ENCODE measurements at regions not wholly inside any gene's neighbourhood (a gene's known extent, or its start where the extent isn't known, plus 50 kb on each side); places are given as distances from the start of the nearest gene placed in this dataset.

DNA sequence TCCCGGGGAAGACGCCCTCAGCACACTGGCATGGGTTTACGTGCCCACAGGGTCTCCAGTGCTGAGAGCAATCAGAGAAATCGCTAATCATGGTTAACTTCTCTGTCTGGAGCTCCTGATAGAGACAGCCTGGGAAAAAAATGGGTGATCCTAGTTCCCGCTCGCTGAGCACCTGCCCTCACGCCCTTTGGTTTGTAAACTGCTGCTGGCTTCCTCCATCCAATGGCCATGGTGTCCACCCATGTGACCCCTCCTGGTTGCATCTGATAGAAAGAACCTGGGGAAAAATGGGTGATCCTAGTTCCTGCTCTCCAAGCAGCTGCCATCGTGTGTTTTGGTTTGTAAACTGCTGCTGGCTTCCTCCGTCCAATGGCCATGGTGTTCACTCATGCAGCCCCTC lies 402.2 kb downstream of the PRDM2 start:
- DNase-seq = no peak

DNA sequence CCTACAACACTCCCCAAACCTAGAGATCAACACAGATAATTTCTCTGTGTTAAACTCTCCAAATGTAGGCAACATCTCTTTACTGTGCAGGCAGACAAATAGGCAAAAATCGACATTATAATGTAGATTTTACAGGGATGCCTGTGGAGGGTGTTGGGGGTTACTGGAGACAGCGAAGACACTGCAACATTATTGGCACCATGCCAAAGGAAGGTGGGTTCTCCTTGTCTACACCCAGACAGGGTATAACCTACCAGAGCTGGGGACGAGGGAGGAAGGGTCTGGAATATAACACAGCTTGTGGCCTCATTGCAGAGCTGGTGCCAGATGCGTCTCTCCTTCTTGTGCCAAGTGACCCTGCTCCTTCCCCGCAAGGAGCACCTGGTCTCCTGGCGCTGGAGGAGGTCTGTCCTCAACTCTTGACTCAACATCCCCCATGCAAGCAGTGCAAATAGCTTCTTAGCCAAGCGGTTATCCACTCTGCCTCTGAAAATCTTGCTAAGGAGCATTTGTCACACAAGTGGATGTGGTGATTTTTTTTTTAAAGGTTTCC lies 404.0 kb downstream of the PRDM2 start:
- DNase-seq = no peak

DNA sequence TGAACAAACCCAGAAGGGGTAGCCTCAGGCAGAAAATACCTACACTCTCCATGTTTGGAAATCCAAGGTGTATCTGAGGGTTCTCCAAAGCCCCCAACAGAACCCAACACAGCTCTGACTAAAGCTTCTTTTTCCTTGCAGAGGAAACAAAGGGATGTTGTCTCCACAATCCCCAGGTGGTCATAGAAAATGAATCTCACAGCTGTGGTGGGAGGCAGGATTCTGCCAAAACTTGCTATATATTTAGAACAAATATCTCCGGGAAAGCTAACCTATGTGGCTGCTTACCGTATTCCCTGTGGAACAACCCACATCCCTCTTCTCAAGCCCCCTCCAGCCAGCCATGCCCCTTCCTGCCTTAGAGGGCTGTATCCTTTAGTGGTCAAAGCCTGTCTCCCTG lies 406.1 kb downstream of the PRDM2 start:
- no peak for DNase-seq

DNA sequence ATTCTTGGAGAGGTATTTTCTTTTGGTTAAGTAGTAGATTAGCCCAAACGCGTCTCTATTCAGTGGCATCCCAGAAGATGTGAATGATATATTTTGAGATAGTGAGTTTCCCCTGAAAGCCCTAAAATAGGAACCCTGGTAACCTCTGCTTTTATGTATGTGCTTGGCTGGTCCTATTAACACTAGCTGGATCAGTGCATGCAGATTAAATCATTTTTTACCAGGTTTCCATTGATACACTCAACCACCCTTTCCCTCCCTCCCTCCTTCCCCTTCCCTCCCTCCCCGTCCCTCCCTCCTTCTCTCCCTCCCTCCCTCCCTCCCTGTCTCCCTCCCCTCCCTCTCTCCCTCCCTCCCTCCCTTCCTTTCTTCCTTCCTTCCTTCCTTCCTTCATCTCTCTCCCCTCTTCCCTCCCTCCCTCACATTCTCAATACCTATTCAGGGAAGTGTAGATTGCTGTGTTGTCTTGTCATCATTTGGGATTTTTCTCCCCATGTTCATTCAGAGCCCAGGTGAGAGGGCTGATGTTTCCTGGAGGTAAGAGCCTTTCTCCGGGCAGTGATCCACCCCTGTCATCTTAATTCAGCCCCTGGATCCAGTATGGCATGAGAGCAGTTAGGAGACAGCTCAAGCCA lies 406.8 kb downstream of the PRDM2 start:
- no peak for DNase-seq

DNA sequence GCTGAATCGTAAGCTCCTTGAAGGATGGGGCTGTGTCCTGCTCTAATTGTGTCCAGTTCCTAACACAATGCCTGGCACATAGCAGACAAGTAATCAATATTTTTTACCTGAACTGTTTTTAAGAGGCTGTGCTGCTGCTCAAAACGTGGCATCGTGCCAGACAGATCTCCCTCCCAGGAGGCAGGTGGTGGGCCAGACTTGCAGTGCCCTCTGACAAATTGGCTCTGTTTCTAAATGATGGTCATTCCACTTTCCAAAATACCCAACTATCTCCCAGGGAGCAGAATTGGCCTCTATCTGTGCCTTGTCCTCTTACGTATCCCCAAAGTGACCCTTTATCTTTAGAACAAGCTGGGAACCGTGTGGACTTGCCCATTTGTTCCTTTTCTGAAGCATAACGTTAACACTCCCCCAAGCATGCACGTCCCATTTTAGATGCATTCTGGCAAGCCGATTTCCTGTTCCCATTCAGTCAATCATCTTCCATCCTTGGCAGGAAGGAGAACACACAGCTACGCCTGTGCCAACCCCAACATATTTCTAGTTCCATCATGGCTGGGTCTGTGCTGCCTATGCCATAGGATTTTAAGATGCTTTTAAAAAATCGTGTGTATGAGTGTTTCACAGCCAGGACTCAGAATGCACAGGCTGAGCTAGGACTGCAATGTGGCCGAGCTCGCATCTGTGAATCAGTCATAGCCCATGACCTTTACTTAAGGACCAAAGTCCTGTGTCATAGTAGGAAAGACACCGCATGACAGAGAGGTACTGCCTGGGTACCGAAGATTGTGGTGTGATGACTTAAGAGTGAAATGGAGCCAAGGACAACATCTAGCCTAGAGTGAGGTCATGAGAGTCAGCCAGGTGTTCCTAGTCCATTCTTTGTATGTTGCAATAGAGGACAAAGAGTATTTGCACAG lies 408.6 kb downstream of the PRDM2 start:
- DNase-seq = no peak

DNA sequence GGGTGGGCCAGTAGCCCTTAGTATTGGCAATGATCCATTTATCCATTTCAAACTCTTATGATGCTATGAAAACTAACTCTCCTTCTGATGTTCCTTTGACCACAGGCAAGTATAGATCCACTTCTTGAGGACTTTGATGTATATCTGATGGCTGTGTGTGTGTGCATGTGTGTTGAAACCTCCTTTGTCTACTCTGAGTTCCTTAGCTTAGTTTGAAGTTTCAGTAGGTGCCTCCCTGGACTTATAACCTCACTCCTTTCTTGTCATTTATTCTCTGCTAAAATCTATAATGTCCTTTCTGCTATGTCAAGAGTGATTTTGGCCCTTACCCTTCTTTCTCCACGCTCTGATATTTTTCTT lies 409.3 kb downstream of the PRDM2 start:
- no peak for DNase-seq

DNA sequence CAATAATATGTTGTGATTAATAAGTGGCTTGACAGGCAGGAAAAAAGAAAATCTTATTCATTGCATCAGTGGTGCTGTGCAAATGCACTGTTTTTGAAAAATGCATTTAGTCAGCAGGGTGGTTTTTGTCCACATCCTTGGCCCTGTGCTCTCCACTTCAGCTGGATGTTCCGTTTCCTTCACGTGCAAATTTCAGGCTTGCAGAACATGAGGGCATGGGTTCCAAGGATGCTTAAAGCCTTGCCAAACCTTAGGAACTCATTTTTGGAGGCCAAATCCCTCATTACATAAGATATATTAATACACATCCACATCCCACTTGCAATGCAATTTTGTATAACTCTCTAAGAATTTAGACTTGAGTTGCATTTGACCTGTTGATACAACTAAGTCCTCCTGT lies 410.1 kb downstream of the PRDM2 start:
- no peak for DNase-seq

DNA sequence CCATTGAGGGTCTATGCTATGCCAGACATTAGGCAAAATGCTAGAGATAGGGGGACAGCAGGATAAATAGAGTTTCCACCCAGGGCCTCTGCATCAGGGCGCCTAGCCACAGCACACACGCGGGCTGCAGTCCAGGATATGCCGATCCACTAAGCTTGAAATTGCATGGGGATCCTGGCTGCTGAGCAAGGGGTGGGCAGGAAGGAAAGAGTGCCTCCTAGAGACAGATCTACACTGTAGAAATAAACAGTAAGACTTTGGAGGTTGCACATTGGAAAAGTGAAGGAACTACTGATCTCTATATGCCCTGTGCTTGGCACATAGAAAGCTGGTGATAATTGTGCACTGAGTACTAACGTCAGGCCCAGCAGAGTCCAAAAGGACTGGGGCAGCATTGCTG lies 411.1 kb downstream of the PRDM2 start:
- no peak for DNase-seq

DNA sequence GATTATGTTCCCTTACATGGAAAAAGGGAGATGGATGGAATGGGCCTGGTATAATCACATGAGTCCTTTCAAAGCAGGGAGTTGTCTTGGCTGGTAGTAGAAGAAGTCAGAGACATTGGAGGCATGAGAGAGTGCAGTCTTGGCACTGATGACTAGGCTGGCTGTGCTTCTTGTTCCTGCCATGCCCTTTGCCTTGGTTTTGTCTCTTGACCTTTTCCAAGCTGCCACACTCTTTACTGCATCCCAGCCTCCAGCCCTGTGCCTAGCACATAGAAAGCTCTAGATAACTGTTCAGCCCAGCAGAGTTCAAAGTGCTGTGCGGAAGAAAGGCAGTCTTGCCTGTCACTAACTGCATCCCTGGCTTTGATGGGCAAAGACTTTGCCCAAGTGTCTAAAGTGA lies 412.6 kb downstream of the PRDM2 start:
- no peak for DNase-seq

DNA sequence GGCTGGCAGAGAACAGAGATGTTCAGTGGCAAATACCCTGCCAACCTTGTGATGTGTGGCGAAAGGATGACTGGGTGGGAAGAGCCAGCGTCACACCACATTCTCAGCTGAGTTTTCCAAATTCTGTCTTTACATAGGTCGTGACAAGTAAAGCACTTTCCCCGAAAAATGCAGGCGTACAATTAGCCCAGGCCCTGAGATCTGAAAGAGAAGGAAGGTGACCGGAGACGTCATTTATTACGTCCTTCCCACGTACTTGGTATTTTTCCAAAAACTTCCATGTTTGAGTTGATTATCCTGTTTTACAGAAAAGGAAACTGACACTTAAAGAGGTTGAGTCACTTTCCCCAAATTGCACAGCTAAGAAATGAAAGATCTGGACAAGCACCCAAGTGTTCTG lies 413.3 kb downstream of the PRDM2 start:
- DNase-seq = no peak

DNA sequence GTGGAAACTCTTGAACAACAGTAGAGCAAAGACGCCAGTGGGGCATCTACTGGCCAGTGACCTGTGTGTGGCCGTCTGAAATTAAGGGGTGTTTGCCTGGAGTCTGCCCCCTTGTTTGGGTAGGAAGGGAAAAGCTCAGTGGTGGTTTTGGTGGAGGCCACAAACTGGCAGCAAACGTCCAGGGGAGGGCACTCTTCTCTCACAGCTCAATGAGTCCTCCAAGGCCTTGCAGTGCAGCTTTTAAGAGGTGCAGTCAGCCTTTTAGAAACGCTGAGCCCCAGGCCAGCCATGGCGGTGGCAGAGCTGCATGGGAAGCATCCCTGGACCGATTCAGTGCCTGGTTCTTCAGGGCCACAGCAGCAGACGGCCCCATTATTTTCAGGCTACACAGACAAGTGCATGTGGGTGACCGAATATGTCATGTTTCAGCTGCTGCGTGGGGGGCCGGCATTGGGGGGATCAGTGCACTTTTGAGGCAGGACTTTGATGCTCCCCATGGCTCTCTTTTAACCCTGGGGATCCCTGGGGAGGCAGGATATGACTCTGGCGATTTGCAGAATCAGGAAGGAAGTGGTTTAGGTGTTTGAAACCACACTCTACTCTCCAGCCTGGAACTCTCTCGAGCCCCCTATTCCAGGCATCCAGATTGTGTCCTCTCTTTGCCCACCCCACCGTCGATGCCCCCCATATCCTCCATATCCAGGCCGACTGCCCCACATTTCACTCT lies 414.0 kb downstream of the PRDM2 start:
- peak; percentile 30 for DNase-seq

DNA sequence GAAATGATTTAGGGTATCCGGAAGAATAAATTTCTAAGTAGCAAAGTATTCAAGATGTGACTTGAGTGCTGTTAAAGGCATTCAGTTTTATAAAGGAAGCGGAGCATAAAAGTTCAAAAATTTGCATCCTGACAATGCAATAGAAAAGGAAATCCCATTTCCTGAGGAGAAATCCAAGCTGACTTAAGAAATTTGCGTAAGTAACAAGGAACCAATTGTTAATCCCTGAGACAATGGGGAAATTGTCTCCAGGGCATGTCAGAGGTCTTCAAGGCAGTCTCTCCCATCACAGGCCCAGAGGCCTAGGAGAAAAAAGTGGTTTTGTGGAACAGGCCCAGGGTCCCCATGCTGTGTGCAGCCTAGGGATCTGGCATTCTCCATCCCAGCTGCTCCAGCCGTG lies 416.0 kb downstream of the PRDM2 start:
- DNase-seq = no peak

DNA sequence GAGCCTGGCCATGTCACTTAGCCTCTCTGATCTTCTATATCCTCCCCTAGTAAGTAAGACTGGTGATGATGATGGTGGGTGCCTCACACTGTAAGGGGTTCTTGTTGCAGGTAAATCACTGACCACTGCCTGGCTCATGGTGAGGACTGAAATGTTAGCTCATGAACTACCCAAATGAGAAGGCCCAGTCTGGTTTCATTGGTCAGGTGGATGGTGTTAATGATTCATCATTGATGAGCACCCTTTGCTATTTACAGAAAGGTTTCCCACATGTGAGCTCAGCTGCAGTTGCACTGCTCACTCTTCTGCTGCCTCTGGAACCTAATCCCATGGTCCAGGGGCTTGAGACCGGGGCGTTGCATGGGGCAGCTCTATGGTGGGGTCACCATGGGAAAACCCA lies 417.7 kb downstream of the PRDM2 start:
- DNase-seq = no peak

DNA sequence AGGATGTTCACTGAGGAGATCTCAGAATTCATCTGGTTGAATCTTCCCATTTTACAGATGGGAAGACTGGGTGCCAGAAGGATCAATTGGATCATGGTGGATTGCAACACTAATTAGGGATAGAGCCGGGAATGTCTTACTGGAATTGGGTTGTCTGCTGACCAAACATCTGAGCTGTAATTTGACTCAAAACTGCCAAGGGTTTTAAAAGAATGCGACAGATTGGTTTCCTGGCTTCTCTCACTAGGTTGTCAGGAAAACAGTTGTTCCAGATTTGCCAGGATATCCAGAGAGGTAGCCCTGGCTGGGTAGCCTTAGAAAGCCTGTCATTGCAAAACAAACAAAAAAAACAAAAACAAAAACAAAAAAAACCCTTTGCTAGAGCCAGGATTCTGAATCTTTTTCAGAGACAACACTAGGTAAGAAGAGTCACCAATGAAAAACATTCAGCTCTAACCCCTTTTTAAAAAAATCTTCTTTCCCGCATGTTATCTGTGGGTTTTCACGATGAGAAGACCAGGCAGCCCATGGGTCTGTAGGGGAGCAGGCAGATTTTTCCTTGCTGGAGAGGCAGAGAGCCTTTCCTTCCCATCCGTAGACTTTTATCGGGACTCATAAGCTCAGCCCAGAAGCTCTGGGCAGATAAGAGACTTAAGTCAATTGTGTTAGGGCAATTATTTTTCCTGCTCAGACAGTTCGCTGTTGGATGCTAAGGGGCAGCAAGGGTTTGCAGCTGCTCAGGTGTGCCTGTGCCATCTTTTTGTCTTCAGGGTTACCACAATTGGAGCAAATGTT lies 418.9 kb downstream of the PRDM2 start:
- no peak for DNase-seq

DNA sequence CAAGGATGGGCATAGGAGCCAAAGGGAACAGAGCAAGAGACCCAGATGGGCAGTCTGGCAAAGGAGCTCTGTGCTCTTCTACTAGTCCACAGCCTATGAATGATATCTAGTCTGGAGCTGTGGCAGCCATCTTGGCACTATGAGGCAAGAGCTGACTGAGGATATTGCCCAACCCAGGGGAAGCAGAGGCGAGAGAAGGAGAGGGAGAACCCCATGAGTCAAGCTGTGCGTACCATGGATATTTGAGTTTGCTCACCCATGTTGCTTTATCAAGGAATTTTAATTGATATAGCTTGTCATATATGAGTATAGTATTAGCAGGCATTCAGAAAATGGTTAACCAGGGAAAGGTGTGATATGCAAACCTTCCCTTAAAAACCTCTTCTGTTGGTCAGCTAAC lies 420.9 kb downstream of the PRDM2 start:
- no peak for DNase-seq

DNA sequence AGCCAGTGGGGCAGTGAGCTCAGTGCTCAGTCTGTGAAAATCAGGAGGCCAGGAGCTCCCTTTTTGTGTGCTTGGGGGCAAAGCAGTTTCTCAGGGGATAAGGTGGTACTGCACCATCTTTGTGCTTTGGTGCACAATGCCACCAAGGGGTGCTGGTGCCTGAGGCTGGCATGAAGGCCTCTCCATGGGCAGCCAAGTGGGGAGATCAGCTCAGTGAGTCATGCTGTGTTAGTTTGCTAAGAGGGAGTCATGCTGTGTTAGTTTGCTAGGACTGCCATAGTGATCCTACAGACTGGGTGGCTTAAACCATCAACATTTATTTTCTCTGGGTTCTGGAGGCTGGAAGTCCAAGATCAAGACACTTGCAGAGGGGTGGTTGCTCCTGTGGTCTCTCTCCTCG lies 428.1 kb downstream of the PRDM2 start:
- no peak for DNase-seq

DNA sequence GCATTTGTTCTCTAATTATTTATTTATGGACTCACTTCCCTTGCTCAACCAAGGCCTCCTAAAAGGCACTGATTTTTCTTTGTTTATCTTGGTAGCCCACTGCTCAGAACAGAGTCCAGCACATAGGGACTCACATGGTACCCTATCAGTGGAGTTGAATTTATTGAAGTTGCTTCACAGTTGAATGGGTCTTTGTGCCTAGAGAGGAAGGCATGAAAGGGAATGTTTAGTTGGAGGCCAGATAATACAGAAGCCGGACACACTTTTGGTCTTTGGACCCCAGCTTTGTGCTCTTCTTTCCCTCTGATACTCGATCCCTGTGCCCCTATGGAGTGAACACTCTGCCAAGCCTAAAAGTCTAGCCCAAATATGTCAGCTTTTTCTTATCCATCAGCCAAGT lies 429.0 kb downstream of the PRDM2 start:
- DNase-seq = no peak

DNA sequence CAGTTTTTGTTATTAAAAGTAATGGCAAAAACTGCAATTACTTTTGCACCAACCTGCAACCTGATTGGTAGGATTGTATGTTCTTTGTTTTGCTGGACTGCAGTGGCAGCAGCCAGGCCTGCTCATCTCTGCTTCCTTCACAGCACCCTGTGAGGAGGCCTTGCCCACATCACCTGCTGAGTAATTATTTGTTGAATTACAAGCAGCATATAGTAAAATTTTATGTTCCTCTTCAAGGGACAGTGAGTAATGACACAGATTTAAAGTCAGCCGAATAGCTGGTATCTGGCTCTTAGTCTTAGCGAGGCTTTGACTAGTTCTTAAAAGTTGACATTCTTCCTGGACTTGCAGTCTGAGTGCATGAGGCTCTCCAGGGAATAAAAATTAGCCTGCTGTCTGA lies 435.1 kb downstream of the PRDM2 start:
- DNase-seq = no peak

DNA sequence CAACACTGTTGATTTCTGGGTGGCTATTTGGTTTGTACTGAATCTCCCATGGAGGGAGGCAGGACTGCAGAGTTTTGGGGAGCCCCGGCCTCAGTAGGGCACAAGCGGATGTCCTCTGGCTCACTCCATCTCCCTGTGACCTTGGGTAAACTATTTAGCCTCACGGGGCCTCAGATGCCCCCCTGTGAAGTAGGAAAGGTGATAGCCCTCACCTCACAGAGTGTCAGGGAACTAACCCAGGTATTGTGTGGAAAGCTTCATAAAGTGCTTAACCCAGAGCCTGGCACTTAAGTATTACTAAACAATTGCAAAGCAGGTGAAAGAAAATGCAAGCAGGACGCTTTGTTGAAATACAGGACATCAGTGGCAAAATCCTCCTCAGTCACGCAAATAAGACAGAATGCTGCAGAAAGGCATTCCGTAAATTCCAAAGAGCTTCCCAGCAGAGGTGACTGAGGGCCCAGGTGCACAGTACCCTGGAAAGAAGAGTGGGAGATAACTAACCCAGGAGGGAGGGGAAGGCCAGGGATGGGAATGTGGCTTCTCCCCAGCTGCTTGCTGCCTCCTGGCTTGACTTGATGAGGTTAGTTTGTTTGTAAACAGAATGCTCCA lies 436.3 kb downstream of the PRDM2 start:
- DNase-seq = no peak

DNA sequence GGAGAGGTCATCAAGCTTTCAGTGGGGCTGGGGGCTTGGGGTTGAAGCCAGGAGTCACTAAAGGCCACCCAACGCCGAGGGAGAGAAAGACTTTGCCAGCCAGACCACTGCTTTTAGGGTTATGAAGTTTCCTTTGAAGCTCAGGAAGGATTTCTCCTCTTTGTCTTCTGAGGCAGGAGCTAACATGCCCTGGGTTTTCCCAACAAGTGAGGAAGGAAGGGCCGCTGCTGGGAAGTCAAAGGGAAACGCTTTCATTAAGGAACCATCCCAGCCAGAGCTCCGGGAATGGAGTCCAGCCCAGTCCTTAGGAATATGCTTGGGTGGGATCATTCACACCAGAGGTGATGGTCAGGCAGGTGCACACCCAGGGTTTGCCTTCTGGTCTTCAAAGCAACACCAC lies 436.9 kb downstream of the PRDM2 start:
- no peak for DNase-seq

DNA sequence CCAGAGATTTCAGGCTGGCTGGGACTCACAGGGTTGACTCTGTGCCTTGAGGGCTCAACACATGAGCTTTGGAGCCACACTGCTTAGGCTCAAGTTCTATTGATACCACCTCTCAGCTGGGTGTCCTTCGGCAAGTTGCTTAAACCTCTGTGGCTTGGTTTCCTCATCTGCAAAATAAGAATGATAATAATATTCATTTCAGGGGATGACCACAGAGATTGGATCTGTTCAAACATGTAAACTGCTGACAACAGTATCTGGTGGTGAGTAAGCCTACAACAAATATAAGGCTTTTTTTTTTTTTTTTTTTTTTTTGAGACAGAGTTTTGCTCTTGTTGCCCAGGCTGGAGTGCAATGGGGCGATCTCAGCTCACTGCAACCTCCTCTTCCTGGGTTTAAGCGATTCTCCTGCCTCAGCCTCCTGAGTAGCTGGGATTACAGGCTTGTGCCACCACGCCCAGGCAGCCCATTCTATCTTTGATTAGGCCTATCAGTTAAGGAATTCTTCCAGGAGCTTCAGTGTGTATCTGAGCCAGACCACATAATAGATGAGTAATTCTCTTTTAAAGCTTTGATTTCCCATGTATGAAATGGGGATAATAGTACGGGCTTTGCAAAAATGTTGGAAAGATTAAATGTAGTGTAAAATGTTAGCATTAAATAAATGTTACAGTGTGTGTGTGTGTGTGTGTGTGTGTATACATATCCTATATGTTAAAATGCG lies 437.6 kb downstream of the PRDM2 start:
- DNase-seq = no peak
